HT1080 (cell line): ENCODE measurements at regions not wholly inside any gene's neighbourhood (a gene's known extent, or its start where the extent isn't known, plus 50 kb on each side); places are given as distances from the start of the nearest gene placed in this dataset.

Experiments used
- DNase-seq: peaks from one replicate; pipeline ENCODE4 v3.0.0-alpha.2; 2015; ENCODE audit warnings: low read depth

DNA sequence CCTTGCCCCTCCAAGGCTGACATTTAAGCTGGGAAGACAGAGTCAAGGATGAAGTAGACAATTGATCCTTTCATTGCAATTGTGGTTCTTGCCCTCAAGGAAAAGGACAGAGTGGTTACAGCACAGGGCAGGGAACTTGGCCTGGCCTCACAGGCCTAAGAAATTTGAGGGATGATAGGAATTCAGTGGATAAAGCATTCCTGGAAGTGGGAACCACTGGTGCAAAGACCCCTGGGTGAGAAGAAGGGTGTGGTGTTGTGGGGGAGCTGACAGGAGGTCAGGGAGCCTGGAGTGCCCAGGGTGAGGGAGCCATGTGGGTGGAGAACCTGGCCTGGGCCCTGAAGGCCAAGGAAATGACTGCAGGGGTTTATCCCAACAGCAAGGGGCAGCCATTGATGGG, 287.4 kb downstream of the UACA start:
- DNase-seq: peak; percentile 48

DNA sequence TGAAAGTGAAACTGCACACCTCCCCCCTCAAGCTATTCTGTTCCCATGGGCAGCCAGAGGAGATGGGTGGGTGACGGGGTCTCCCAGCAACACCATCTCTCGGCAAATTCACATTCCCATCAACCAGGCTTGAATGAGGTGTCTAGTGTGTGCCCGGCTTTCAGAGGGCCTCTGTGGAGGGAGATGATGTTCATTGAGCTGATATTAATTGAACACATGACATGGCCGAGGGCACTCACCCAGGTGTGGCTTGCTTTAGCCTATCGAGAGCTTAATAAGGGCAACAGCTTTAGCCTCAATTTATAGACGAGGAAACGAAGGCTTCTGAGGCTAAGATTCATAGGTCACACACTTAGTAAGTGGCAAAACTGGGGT, 288.0 kb downstream of the UACA start:
- no peak for DNase-seq

DNA sequence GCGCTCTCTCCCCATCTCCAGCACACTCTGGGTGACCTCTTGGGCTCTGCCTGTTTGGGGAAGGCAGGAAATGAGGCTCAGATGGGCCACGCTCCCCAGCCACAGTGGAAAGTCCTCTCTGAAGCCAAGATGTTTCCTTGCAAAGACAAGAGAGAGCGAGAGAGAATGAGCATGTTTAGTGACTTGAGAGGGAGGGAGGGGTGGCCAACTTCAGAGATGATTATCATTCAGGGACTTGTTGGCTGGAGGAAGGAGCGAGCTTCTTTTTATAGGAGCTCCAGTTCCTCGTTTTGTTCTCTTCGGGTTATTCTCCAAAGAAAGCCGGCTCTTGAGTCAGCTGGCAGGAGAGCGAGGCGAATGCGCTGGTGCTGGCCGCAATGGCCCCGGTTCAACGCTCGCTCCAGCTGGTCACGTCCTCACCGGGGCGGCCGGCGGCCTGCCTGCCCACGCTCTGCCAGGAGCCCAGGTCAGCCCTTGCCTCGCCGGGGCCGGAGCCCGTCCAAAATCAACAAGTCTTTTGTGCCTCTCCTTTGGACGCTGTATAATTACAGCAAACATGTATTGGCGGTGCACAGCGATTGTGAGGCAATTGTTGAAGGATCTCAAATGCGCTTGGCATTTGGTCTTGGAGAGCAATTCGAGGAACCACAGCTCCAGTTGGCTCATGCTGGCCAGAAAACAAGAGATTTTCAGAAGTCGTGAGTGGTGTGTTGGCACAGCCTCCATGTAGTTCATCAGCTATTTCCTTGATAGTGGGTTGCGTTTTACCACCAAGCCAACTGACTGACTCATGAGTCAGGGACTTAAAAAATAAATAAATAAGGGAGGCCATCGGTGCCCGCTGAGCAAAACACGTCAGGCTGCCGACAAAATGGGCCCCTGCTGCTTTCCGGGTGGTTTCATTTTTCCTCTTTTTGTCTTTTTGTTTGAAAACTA, 288.6 kb downstream of the UACA start:
- DNase-seq: peak; percentile 98

DNA sequence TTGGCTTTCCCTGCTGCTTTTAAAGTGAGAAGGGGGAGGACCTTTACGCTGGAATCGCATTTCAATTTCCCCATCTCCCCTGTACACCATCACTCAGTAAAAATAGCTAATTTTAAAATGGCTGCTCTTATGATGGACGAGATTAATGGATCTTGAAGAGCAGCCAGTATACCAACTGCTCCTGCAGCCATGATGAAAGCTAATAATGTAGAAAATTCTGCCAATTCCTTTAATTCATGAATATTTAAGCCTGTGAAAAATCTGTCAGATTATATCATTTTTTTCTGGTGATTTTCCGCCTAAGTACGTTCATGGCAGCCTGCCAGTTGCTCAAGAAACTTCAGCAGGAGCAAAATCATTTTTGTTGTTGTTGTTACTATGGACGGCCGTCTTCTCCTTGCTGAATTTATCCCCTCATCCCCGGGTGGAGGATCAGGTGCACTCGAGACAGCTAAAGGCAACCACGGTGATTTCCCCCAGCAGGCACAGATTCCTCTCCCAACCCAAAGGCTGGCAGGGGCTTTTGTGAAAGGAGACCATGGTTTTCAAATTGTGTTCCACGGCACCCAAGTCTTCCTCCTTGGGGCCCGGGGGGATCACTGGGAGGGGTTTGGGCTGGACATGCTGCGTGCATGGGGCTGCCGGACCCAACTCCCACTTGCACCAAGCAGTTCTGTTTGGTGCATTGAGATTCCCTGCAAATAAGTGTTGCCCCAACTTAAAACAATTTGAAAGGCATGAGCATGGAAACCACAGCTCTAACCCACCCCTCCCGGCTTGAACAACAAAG, 289.6 kb downstream of the UACA start:
- no peak for DNase-seq

DNA sequence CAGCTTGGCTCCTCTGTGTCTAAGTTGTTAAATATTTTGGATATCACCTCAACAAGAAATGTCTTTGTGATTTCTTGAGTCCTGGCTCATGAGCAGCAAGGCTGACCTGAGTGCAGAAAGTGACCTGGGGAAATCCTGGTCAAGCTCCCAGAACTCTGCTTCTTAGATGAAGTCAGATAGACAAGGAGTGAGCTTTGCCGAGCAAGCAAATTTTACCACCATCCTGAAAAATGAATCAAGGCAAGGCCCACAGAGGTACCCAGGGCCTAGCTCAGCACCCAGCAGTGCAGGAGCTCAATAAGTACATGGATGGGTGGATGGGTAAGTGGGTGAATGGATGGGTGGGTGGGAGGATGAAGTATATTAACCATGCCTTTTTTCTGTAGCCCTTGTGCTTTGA, 291.8 kb downstream of the UACA start:
- no peak for DNase-seq

GRCh38 chr15:70470556-70471191, 292.7 kb downstream of the UACA start:
- no peak for DNase-seq

GRCh38 chr15:70469651-70470555, 293.5 kb downstream of the UACA start:
- no peak for DNase-seq

DNA sequence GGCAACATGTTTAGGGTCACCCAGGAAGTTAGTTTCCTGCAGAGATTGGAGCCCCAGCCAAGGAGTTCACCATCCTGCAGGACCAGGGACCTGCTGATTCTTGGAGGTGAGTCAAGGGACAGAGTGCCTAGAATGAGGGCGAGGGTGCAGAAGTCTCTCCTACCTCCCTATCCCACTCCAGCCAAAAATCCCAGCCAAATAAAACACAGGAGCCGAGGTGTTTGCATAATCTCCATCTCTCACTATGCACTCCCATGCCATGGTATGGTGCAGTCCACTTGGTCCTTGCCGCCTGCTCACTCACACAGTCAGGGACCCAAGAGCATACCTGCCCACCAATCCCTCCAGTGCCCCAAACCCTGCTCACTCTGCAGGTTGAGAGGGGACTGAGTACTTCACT, 294.2 kb downstream of the UACA start:
- DNase-seq: no peak

- peak; percentile 53 for DNase-seq
Measured at GRCh38 chr15:70466895-70467529, 296.3 kb downstream of the UACA start.

DNA sequence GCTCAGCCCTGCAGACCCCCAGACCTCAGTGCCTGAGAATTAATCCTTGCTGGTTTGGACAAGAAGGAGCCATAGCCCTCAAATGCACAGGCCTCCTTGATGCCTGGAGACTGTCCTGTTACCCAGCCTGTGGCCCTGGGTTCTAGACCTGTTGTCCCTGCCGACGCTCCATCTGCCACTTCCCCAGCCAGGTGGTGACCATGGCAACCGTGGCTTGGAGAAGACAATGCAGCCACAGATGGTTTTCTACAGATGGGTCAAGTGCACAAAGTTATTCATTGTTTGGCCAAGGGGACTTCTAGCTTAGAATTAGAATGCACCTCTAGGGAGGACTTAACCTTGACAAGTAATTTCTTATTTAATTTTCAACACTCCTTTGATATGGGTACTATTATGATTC, 297.1 kb downstream of the UACA start:
- no peak for DNase-seq

DNA sequence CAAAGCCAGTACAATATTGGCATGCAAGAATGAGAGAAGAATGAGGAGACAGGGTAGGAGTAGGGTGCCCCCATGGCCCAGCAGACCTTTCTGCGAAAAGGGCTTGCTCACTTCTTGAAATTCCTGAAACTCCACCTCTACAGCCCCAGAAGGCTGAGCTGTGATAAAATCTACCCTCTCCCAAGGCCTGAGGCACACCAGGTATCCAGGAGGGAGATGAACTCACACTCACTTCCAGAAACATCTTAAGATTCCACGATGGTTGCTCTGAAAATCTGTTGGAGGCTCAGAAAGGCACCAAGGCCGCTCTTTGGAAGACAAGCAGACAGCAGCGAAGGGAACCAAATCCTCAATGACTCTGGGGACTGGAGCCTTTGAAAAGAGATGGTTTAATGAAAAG, 297.5 kb downstream of the UACA start:
- no peak for DNase-seq

DNA sequence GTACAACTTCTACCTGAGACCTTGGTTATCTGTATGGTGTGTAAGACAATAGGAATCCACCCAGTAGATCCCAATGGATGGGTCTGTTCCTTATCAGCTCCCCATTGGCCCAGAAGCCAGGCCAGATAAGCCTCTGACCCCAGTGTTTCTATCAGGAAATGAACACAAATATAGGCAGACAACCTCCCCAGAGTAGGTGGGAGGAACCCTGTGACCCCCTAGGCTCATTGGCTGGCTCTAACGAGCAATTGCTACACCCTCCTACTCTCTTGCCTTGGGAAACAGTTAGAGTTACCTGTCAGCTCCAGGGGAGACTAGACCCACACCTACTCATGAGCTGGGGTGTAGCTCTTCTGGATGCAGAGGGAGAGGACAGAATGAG, 299.9 kb downstream of the UACA start:
- no peak for DNase-seq

DNA sequence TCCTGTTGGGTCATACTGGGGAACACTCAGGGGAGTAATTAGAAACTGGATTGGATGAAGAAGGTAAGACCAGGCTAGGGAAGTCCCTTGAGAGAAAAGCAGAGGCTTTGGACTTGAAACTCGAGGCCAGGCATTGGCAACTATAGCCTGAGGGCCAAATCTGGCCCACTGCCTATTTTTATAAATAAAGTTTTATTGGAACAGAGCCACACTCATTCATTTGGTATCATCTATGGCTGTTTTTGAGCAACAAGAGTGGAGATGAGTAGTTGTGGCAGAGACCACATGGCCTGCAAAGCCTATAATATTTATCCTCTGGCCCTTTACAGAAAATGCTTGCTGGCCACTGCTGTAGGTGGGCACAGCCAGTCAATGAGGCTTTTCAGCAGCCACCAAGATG, 301.4 kb downstream of the UACA start:
- DNase-seq: no peak

DNA sequence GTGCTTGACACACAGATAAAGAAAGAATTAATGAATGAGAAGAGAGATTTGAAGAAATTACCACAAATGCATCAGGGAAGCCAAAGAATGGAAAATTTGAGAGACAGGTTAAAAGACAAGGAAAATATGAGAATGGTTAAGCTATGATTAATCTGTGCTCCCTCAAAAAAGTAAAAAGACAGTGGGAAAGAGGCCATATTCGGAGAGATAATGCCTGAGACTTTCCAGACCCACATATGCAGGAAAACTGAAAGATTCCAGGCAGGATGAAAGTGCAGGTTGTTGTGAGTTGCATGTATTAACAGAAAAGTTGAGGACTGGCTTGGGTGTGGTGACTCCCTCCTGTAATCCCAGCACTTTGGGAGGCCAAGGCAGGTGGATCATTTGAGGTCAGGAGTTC, 302.3 kb downstream of the UACA start:
- no peak for DNase-seq

DNA sequence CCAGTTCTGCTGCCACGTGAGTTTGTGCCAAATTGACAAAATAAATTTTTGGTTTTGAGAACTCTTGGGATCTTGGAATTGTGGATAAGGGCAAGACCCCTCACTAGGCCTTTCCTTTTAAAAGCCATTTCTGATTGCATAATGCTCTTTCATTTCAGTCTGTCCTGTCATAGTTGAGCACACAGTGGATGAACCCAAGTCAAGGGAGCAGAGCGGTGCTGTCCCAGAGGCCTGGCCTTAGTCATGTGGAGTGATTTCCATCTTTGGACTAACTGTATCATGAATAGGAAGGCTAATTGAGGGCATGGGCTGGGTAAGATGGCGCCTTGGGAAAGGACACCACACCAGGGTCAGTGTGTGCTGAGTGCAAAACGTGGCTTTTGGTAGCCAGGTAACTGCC, 304.0 kb downstream of the UACA start:
- DNase-seq: no peak

GRCh38 chr15:70453766-70454165, 309.6 kb downstream of the UACA start:
- DNase-seq: no peak

GRCh38 chr15:70453238-70453637, 310.1 kb downstream of the UACA start:
- DNase-seq: no peak

GRCh38 chr15:70451821-70452653, 311.3 kb downstream of the UACA start:
- no peak for DNase-seq

DNA sequence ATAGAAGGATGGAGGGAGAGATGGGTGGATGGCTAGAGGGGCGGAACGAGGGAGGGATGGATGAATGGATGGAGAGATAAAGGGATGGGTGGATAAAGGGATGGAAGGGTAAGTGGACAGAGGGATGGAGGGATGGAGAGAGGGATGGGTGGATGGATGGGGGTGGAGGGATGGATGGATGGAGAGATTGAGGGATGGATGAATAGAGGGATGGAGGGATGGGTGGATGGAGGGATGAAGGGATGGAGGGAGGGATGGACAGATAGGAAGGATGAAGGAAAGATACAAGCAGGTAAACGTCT, 313.3 kb downstream of the UACA start:
- DNase-seq: no peak
